Stimulated activated CD8-positive, alpha-beta memory T cell treated with anti-CD3 and anti-CD28 coated beads, Interleukin-4, amount 100 ng/mL, for 24 hours (primary cell): ENCODE measurements at regions not wholly inside any gene's neighbourhood (a gene's known extent, or its start where the extent isn't known, plus 50 kb on each side); places are given as distances from the start of the nearest gene placed in this dataset.
"Not testable (repeated sequence)": the region's sequence is repeated elsewhere in the genome, so short reads cannot be mapped to it uniquely, and the experiment has no call there.

Experiments
- DNase-seq: peaks from one replicate; pipeline ENCODE4 v3.0.0-alpha.2; 2020; ENCODE audit warnings: low read depth

- DNase-seq, result no peak
Observed at GRCh38 chr5:89343666-89344065, 460.7 kb upstream of the MEF2C start.

- DNase-seq, result no peak
Observed at GRCh38 chr5:89342106-89342876, 459.3 kb upstream of the MEF2C start.

GRCh38 chr5:89338935-89339334, 456.0 kb upstream of the MEF2C start:
- no peak for DNase-seq

GRCh38 chr5:89336111-89336510, 453.1 kb upstream of the MEF2C start:
- DNase-seq, result no peak

- no peak for DNase-seq
Observed at GRCh38 chr5:89330140-89330539, 447.2 kb upstream of the MEF2C start.

GRCh38 chr5:89327608-89328007, 444.6 kb upstream of the MEF2C start:
- no peak for DNase-seq

GRCh38 chr5:89324990-89325389, 442.0 kb upstream of the MEF2C start:
- no peak for DNase-seq

GRCh38 chr5:89320421-89321277, 437.7 kb upstream of the MEF2C start:
- DNase-seq, result no peak

GRCh38 chr5:89317838-89318237, 434.9 kb upstream of the MEF2C start:
- DNase-seq, result not testable (repeated sequence)

- DNase-seq, result no peak
Observed at GRCh38 chr5:89315286-89316100, 432.5 kb upstream of the MEF2C start.

- no peak for DNase-seq
Observed at GRCh38 chr5:89313804-89314588, 431.0 kb upstream of the MEF2C start.

GRCh38 chr5:89313044-89313443, 430.1 kb upstream of the MEF2C start:
- DNase-seq, result no peak

- DNase-seq, result no peak
Observed at GRCh38 chr5:89309268-89309667, 426.3 kb upstream of the MEF2C start.

- no peak for DNase-seq
Observed at GRCh38 chr5:89308606-89309040, 425.6 kb upstream of the MEF2C start.

- DNase-seq, result no peak
Observed at GRCh38 chr5:89307972-89308371, 425.0 kb upstream of the MEF2C start.

GRCh38 chr5:89307141-89307540, 424.2 kb upstream of the MEF2C start:
- DNase-seq, result not testable (repeated sequence)

GRCh38 chr5:89303033-89303480, 420.1 kb upstream of the MEF2C start:
- DNase-seq, result no peak

- no peak for DNase-seq
Observed at GRCh38 chr5:89302102-89302891, 419.3 kb upstream of the MEF2C start.

GRCh38 chr5:89301321-89302025, 418.5 kb upstream of the MEF2C start:
- no peak for DNase-seq

- no peak for DNase-seq
Observed at GRCh38 chr5:89300426-89300970, 417.5 kb upstream of the MEF2C start.
